Activated CD8-positive, alpha-beta memory T cell treated with anti-CD3 and anti-CD28 coated beads, Interleukin-2, amount 10 ng/mL, durations not matched to agents 7 days and 5 days (primary cell): ENCODE measurements at regions not wholly inside any gene's neighbourhood (a gene's known extent, or its start where the extent isn't known, plus 50 kb on each side); places are given as distances from the start of the nearest gene placed in this dataset.

Experiments
- ATAC-seq: fragments of 150-1000 bp; cut with Tn5 transposase; one replicate; pipeline ENCODE4 v1.10.0; 2021; ENCODE audit warnings: moderate library complexity
- CTCF ChIA-PET: fragments of 350-600 bp; sonication (Branson Sonifier 250); formaldehyde crosslinking; loops from one replicate; lab custom pipeline; 2021; ENCODE audit warnings: antibody characterized with exemption; lab: Charles Lee
- DNase-seq: peaks from one replicate; pipeline ENCODE4 v3.0.0-alpha.2; 2020
- H3K27ac Mint-ChIP-seq: one replicate; pipeline ENCODE4 v1.8.0; 2021; ENCODE audit warnings: mild to moderate bottlenecking, mixed read lengths
- H3K27me3 Mint-ChIP-seq: one replicate; pipeline ENCODE4 v1.8.0; 2021; ENCODE audit warnings: mixed read lengths
- H3K36me3 Mint-ChIP-seq: one replicate; pipeline ENCODE4 v1.8.0; 2021; ENCODE audit warnings: mild to moderate bottlenecking, mixed read lengths
- H3K4me1 Mint-ChIP-seq: one replicate; pipeline ENCODE4 v1.8.0; 2021; ENCODE audit warnings: mixed read lengths
- H3K4me3 Mint-ChIP-seq: one replicate; pipeline ENCODE4 v1.8.0; 2021; ENCODE audit warnings: mild to moderate bottlenecking, moderate library complexity, mixed read lengths
- H3K9me3 Mint-ChIP-seq: one replicate; pipeline ENCODE4 v1.8.0; 2022; ENCODE audit warnings: low read depth, mixed read lengths

DNA sequence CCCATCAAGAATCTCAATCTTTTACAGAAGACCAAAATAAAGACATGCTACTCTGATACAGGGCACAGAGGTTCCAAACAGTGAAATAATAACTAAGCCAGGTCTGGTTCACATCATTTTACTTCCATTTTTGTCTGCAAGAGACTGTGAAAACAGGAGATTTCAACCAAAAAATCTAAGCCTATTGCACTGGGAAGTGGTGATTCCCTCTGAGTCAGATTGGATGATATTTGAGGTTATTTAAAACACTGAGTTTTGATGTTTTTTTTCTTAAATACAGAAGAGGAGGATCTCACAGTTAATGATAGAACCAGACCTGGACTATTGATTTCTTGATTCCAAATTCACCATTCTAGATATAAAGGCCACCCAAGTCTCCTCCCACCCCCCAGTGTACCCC, 117.3 kb upstream of the FAM20A start:
- H3K4me3 Mint-ChIP-seq, result no peak overlapping the region
- DNase-seq, result no peak
- H3K36me3 Mint-ChIP-seq, result no peaks in the 10 kb centered on the region
- no peaks in the 10 kb centered on the region for H3K4me1 Mint-ChIP-seq
- H3K27ac Mint-ChIP-seq, result no peak overlapping the region
- CTCF ChIA-PET, result no interaction called here
- H3K27me3 Mint-ChIP-seq, result peaks cover 16% of the 10 kb centered on the region
- ATAC-seq, result no peak
- no peaks in the 10 kb centered on the region for H3K9me3 Mint-ChIP-seq

- DNase-seq (no peak), ATAC-seq (no peak)
- Mint-ChIP-seq H3K36me3 (no peaks in the 10 kb centered on the region), H3K4me3 (no peak overlapping the region), H3K27ac (no peak overlapping the region), H3K9me3 (no peaks in the 10 kb centered on the region), H3K4me1 (no peaks in the 10 kb centered on the region), H3K27me3 (peaks cover 20% of the 10 kb centered on the region)
- CTCF ChIA-PET, result interaction anchor here (1.2 kb wide), 1 partner anchor 11 kb away, joined by 3 read pairs; no protein-coding TSS in a partner anchor
Measured at GRCh38 chr17:68714676-68715075, 113.5 kb upstream of the FAM20A start.

- H3K36me3 Mint-ChIP-seq, result no peaks in the 10 kb centered on the region
- CTCF ChIA-PET, result no interaction called here
- H3K4me1 Mint-ChIP-seq, result no peaks in the 10 kb centered on the region
- H3K9me3 Mint-ChIP-seq, result no peaks in the 10 kb centered on the region
- ATAC-seq, result no peak
- H3K27me3 Mint-ChIP-seq, result peaks cover 20% of the 10 kb centered on the region
- DNase-seq, result no peak
- H3K4me3 Mint-ChIP-seq, result no peak overlapping the region
- no peak overlapping the region for H3K27ac Mint-ChIP-seq
Measured at GRCh38 chr17:68711858-68712257, 110.7 kb upstream of the FAM20A start.

DNA sequence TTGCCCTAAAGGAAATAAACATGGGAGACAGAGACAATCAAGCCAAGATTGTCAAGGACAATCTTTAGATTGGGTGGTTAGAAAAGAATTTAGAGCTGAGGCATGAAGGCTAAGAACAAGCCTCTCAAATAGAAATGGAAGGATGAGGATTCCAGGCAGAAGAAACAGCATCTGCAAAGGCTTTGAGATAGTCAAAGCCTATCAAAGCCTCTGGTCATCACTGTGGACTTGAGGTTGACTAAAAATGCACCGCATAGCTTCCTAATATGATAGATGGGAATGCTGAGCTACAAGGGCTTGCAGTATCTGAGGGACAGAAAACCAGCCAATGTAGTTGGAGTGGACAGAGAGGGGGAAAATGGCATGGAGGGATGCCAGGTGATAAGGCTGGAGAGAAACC, 109.8 kb upstream of the FAM20A start:
- H3K9me3 Mint-ChIP-seq, result no peaks in the 10 kb centered on the region
- no peak overlapping the region for H3K4me3 Mint-ChIP-seq
- DNase-seq (no peak), ATAC-seq (no peak)
- CTCF ChIA-PET, result no interaction called here
- no peak overlapping the region for H3K27ac Mint-ChIP-seq
- H3K36me3 Mint-ChIP-seq, result no peaks in the 10 kb centered on the region
- no peaks in the 10 kb centered on the region for H3K4me1 Mint-ChIP-seq
- H3K27me3 Mint-ChIP-seq, result peaks cover 12% of the 10 kb centered on the region

- Mint-ChIP-seq H3K4me1 (no peaks in the 10 kb centered on the region), H3K27ac (no peak overlapping the region), H3K4me3 (no peak overlapping the region), H3K27me3 (peaks cover 9% of the 10 kb centered on the region), H3K36me3 (no peaks in the 10 kb centered on the region), H3K9me3 (no peaks in the 10 kb centered on the region)
- DNase-seq, result no peak
- no peak for ATAC-seq
- CTCF ChIA-PET, result no interaction called here
Measured at GRCh38 chr17:68710035-68710780, 109.0 kb upstream of the FAM20A start.

- no peaks in the 10 kb centered on the region for H3K4me1 Mint-ChIP-seq
- H3K27ac Mint-ChIP-seq, result no peak overlapping the region
- H3K4me3 Mint-ChIP-seq, result no peak overlapping the region
- DNase-seq, result no peak
- peaks cover 9% of the 10 kb centered on the region for H3K27me3 Mint-ChIP-seq
- no peaks in the 10 kb centered on the region for H3K9me3 Mint-ChIP-seq
- no peak for ATAC-seq
- CTCF ChIA-PET, result no interaction called here
- H3K36me3 Mint-ChIP-seq, result no peaks in the 10 kb centered on the region
Measured at GRCh38 chr17:68709461-68709860, 108.3 kb upstream of the FAM20A start.

DNA sequence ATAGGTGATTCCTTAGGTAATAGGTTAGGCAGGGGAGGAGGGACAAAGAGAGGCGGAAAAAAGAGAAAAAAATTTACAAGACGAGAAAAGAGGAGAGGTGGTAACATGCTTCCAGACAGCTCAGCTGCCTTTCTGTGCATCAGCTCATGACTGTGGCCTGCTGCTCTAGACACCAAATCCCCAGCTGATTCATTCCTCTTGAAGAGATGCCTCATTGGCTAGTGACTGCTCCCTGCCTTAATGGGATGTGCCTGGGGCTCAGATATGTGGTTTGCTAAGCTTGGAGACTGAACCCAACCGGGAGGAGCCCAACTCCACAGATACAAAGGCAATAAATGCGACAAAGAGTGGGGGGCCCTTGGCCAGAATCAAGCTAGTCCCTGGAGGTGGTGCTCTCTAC, 105.9 kb upstream of the FAM20A start:
- CTCF ChIA-PET, result no interaction called here
- Mint-ChIP-seq H3K4me3 (no peak overlapping the region), H3K4me1 (no peaks in the 10 kb centered on the region), H3K36me3 (no peaks in the 10 kb centered on the region), H3K27ac (no peak overlapping the region), H3K9me3 (no peaks in the 10 kb centered on the region), H3K27me3 (peaks cover 9% of the 10 kb centered on the region)
- DNase-seq, result no peak
- ATAC-seq, result no peak

DNA sequence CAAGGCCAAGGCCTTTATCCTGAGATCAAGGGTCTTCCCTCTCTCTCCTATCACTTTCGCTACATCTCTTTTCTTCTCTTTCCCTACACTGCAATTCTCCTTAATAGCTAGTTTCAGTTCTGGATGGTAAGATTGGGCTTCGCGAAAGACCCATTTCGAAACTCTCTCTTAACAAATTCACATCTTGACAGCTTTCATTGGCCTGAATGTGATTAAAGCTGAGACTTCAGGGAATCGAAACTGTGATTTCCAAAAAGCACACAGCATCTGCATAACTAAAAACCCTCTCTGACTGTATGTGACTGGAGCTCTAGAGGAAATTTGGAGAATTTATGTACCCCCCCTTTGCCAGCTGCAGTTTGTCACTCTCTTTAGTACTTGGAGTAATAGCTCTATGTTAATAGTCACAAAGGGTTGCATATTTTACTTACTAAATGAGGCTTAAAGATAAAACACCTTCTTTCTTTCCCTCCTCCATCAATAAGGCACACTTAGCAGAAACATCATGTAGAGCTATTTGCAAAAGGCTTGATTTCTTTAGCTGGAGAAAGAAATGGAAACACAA, 105.3 kb upstream of the FAM20A start:
- Mint-ChIP-seq H3K27me3 (peaks cover 7% of the 10 kb centered on the region), H3K9me3 (no peaks in the 10 kb centered on the region), H3K36me3 (no peaks in the 10 kb centered on the region), H3K4me1 (no peaks in the 10 kb centered on the region), H3K27ac (no peak overlapping the region), H3K4me3 (no peak overlapping the region)
- DNase-seq, result no peak
- CTCF ChIA-PET, result no interaction called here
- no peak for ATAC-seq

DNA sequence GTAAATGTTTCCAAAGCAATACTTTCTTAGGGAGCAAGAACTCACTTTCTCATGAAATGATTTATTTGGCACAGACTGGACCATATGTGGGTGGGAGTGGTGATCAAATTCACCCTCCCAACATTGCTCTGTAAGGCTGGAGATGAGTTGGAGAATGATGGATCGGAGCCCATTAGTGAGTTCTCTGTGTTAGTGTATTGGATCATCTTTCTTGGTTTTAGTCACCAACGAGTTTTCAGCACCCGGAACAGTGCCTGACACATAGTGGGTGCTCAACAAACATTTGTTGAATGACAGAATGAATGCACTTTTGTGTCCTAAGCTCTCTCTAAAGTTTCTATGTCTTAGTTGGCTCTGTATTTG, 104.5 kb upstream of the FAM20A start:
- Mint-ChIP-seq H3K9me3 (no peaks in the 10 kb centered on the region), H3K27me3 (peaks cover under 1% of the 10 kb centered on the region), H3K4me1 (no peaks in the 10 kb centered on the region), H3K4me3 (no peak overlapping the region), H3K36me3 (no peaks in the 10 kb centered on the region), H3K27ac (no peak overlapping the region)
- CTCF ChIA-PET, result no interaction called here
- DNase-seq (no peak), ATAC-seq (no peak)

GRCh38 chr17:68704871-68705713, 103.9 kb upstream of the FAM20A start:
- H3K9me3 Mint-ChIP-seq, result no peaks in the 10 kb centered on the region
- CTCF ChIA-PET, result no interaction called here
- DNase-seq (no peak), ATAC-seq (no peak)
- no peak overlapping the region for H3K4me3 Mint-ChIP-seq
- no peaks in the 10 kb centered on the region for H3K27me3 Mint-ChIP-seq
- no peak overlapping the region for H3K27ac Mint-ChIP-seq
- no peaks in the 10 kb centered on the region for H3K36me3 Mint-ChIP-seq
- H3K4me1 Mint-ChIP-seq, result no peaks in the 10 kb centered on the region

- no peak for ATAC-seq
- Mint-ChIP-seq H3K4me1 (no peaks in the 10 kb centered on the region), H3K27ac (no peak overlapping the region), H3K36me3 (no peaks in the 10 kb centered on the region), H3K9me3 (no peaks in the 10 kb centered on the region), H3K4me3 (no peak overlapping the region), H3K27me3 (peaks cover 4% of the 10 kb centered on the region)
- DNase-seq, result no peak
- CTCF ChIA-PET, result no interaction called here
Measured at GRCh38 chr17:68701046-68701445, 99.9 kb upstream of the FAM20A start.

- H3K27ac Mint-ChIP-seq, result no peak overlapping the region
- H3K4me3 Mint-ChIP-seq, result no peak overlapping the region
- no peak for DNase-seq
- no peak for ATAC-seq
- H3K36me3 Mint-ChIP-seq, result no peaks in the 10 kb centered on the region
- CTCF ChIA-PET, result no interaction called here
- no peaks in the 10 kb centered on the region for H3K4me1 Mint-ChIP-seq
- no peaks in the 10 kb centered on the region for H3K9me3 Mint-ChIP-seq
- peaks cover 4% of the 10 kb centered on the region for H3K27me3 Mint-ChIP-seq
Measured at GRCh38 chr17:68700421-68700820, 99.3 kb upstream of the FAM20A start.

- Mint-ChIP-seq H3K36me3 (no peaks in the 10 kb centered on the region), H3K27me3 (peaks cover 4% of the 10 kb centered on the region), H3K27ac (no peak overlapping the region), H3K4me1 (no peaks in the 10 kb centered on the region), H3K9me3 (no peaks in the 10 kb centered on the region), H3K4me3 (no peak overlapping the region)
- ATAC-seq, result no peak
- CTCF ChIA-PET, result no interaction called here
- no peak for DNase-seq
Measured at GRCh38 chr17:68699936-68700335, 98.8 kb upstream of the FAM20A start.

- H3K4me3 Mint-ChIP-seq, result no peak overlapping the region
- CTCF ChIA-PET, result no interaction called here
- no peak for DNase-seq
Measured at GRCh38 chr17:68698746-68699145, 97.6 kb upstream of the FAM20A start.

More at GRCh38 chr17:68698746-68699145, 97.6 kb upstream of the FAM20A start:
- H3K9me3 Mint-ChIP-seq, result no peaks in the 10 kb centered on the region
- H3K27ac Mint-ChIP-seq, result no peak overlapping the region
- no peaks in the 10 kb centered on the region for H3K36me3 Mint-ChIP-seq
- no peaks in the 10 kb centered on the region for H3K4me1 Mint-ChIP-seq
- no peak for ATAC-seq
- H3K27me3 Mint-ChIP-seq, result peaks cover 4% of the 10 kb centered on the region
